NB4 (cell line): ENCODE measurements at regions not wholly inside any gene's neighbourhood (a gene's known extent, or its start where the extent isn't known, plus 50 kb on each side); places are given as distances from the start of the nearest gene placed in this dataset.

Source experiments
- CTCF ChIP-seq: IDR thresholded peaks from one replicate; pipeline ENCODE4 v1.5.1; 2012; ENCODE audit warnings: low read depth, low read length
- MAX ChIP-seq: IDR thresholded peaks from 2 replicates; pipeline ENCODE4 v1.6.1; 2011; ENCODE audit warnings: low read depth, low read length
- POLR2A ChIP-seq: IDR thresholded peaks from 2 replicates; pipeline ENCODE4 v1.6.1; 2011; ENCODE audit warnings: mild to moderate bottlenecking; ENCODE audit not compliant: insufficient read length; ENCODE audit errors: extremely low read depth

- no peak for TF ChIP-seq CTCF
- no peak for TF ChIP-seq POLR2A
- peak; percentile 94 for TF ChIP-seq MAX
Measured at GRCh38 chr13:33676045-33676989, 141.6 kb upstream of the RFC3 start.
